ENCODE measurements at regions not wholly inside any gene's neighbourhood (a gene's known extent, or its start where the extent isn't known, plus 50 kb on each side); places are given as distances from the start of the nearest gene placed in this dataset.

- H3K27me3 ChIP-seq (replicated peaks in 1 of 4; ENCODE audit: control extremely low read depth in 1 of 4, control insufficient read depth in 3 of 4, insufficient read depth in 4 of 4, low read length in 3 of 4), result no peaks in the 10 kb centered on the region
- H4K20me1 ChIP-seq (ENCODE audit: control insufficient read depth, insufficient read depth, low read length, poor library complexity, severe bottlenecking), result no peaks in the 10 kb centered on the region
- H3K79me2 ChIP-seq (ENCODE audit: control insufficient read depth, insufficient read depth, low read length), result no peaks in the 10 kb centered on the region
- DNase-seq (no peak), ATAC-seq (ENCODE audit: low read depth) (no peak)
- H3K9ac ChIP-seq (ENCODE audit: low read length), result no peak overlapping the region
- peaks cover 22 to 26% of the 10 kb centered on the region in 2 donors for H3K4me1 ChIP-seq (ENCODE audit: control insufficient read depth in 2 of 2, insufficient read depth in 2 of 2, low read length in 2 of 2)
- TF ChIP-seq EZH2 (IDR thresholded peaks at IDR 0.05; ENCODE audit: borderline replicate concordance, insufficient read depth, low read depth, low read length, poor library complexity, severe bottlenecking) (no peak), CTCF (IDR thresholded peaks at IDR 0.05) (no peak)
- Mint-ChIP-seq H3K27me3 (no peaks in the 10 kb centered on the region), H3K4me3 (no peak overlapping the region), H3K4me1 (peaks cover 31% of the 10 kb centered on the region), H3K27ac (no peak overlapping the region), H3K9me3 (ENCODE audit: insufficient read depth) (peaks cover 5% of the 10 kb centered on the region)
- peaks cover 0 to 12% (median 10%) of the 10 kb centered on the region in 3 donors for H3K9me3 ChIP-seq (ENCODE audit: control extremely low read depth in 1 of 3, control insufficient read depth in 2 of 3, insufficient read depth in 1 of 3, low read length in 2 of 3)
- no peak overlapping the region for H3K4me2 ChIP-seq (replicated peaks; ENCODE audit: low read depth, low read length, poor library complexity, severe bottlenecking)
- H3K36me3 ChIP-seq (replicated peaks in 1 of 2; ENCODE audit: control extremely low read depth in 1 of 2, control insufficient read depth in 1 of 2, extremely low read depth in 1 of 2, insufficient read depth in 2 of 2, low read length in 1 of 2), result no peaks in the 10 kb centered on the region
- CTCF ChIA-PET, result no interaction called here
- POLR2A ChIA-PET, result interaction anchor here (0.6 kb wide), 2 partner anchors 51 to 121 kb away, joined by 3 read pairs; no protein-coding TSS in a partner anchor
- H2AFZ ChIP-seq (ENCODE audit: insufficient read depth, low read depth, low read length, poor library complexity, severe bottlenecking), result no peak overlapping the region
- no CpG with 5 or more reads among the region's 4 CpGs for WGBS (ENCODE audit: insufficient coverage)
- no peak overlapping the region for H3K27ac ChIP-seq (ENCODE audit: low read length in 2 of 2)
- intact Hi-C loops (cut with micrococcal nuclease), result no loop called here
- no peak overlapping the region for H3K4me3 ChIP-seq (ENCODE audit: control extremely low read depth in 1 of 5, extremely low read depth in 1 of 5, insufficient read depth in 1 of 5, low read depth in 2 of 5, low read length in 4 of 5)
Observed at GRCh38 chr7:47643716-47644400, 61.9 kb upstream of the TNS3 start.

- DNase-seq, result no peak
- Histone ChIP-seq H3K27me3 (replicated peaks in 1 of 4; ENCODE audit: control extremely low read depth in 1 of 4, control insufficient read depth in 3 of 4, insufficient read depth in 4 of 4, low read length in 3 of 4) (no peaks in the 10 kb centered on the region), H3K9ac (ENCODE audit: low read length) (no peak overlapping the region), H3K79me2 (ENCODE audit: control insufficient read depth, insufficient read depth, low read length) (no peaks in the 10 kb centered on the region), H4K20me1 (ENCODE audit: control insufficient read depth, insufficient read depth, low read length, poor library complexity, severe bottlenecking) (no peaks in the 10 kb centered on the region), H3K4me1 (ENCODE audit: control insufficient read depth in 2 of 2, insufficient read depth in 2 of 2, low read length in 2 of 2) (peaks cover 11 to 16% of the 10 kb centered on the region in 2 donors), H3K36me3 (replicated peaks in 1 of 2; ENCODE audit: control extremely low read depth in 1 of 2, control insufficient read depth in 1 of 2, extremely low read depth in 1 of 2, insufficient read depth in 2 of 2, low read length in 1 of 2) (no peaks in the 10 kb centered on the region), H3K4me2 (replicated peaks; ENCODE audit: low read depth, low read length, poor library complexity, severe bottlenecking) (no peak overlapping the region), H3K27ac (ENCODE audit: low read length in 2 of 2) (no peak overlapping the region), H3K4me3 (ENCODE audit: control extremely low read depth in 1 of 5, extremely low read depth in 1 of 5, insufficient read depth in 1 of 5, low read depth in 2 of 5, low read length in 4 of 5) (no peak overlapping the region), H3K9me3 (ENCODE audit: control extremely low read depth in 1 of 3, control insufficient read depth in 2 of 3, insufficient read depth in 1 of 3, low read length in 2 of 3) (peaks cover 0 to 12% (median 10%) of the 10 kb centered on the region in 3 donors), H2AFZ (ENCODE audit: insufficient read depth, low read depth, low read length, poor library complexity, severe bottlenecking) (no peak overlapping the region)
- H3K9me3 Mint-ChIP-seq (ENCODE audit: insufficient read depth), result peaks cover 5% of the 10 kb centered on the region
- no peak overlapping the region for H3K4me3 Mint-ChIP-seq
- no peak overlapping the region for H3K27ac Mint-ChIP-seq
- POLR2A ChIA-PET, result interaction anchor here (0.9 kb wide), 1 partner anchor 15 kb away, joined by 3 read pairs; no protein-coding TSS in a partner anchor
- CTCF ChIA-PET, result interaction anchor here (0.9 kb wide), 1 partner anchor 28 kb away, joined by 3 read pairs; no protein-coding TSS in a partner anchor
- peaks cover 17% of the 10 kb centered on the region for H3K4me1 Mint-ChIP-seq
- ATAC-seq (ENCODE audit: low read depth), result no peak
- 100% methylated on average over 6 of the region's 8 CpGs for WGBS (ENCODE audit: insufficient coverage)
- intact Hi-C loops (cut with micrococcal nuclease), result no loop called here
- H3K27me3 Mint-ChIP-seq, result no peaks in the 10 kb centered on the region
- no peak for TF ChIP-seq EZH2 (IDR thresholded peaks at IDR 0.05; ENCODE audit: borderline replicate concordance, insufficient read depth, low read depth, low read length, poor library complexity, severe bottlenecking)
- TF ChIP-seq CTCF (IDR thresholded peaks at IDR 0.05), result no peak
Observed at GRCh38 chr7:47640265-47640664, 58.4 kb upstream of the TNS3 start.
